Lung (tissue), 11 donors: ENCODE measurements at regions not wholly inside any gene's neighbourhood (a gene's known extent, or its start where the extent isn't known, plus 50 kb on each side); places are given as distances from the start of the nearest gene placed in this dataset.

Experiments used
- ATAC-seq: fragments of 200-7000 bp; cut with Tn5 transposase; one replicate; pipeline ENCODE4 v1.9.1; 2020; ENCODE audit warnings: moderate number of reproducible peaks; ENCODE audit not compliant: insufficient read depth, low FRiP score
- DNase-seq, 3 donors: peaks; one replicate each; pipeline ENCODE4 v3.0.0-alpha.2; 2013 to 2017
- H3K27ac ChIP-seq, 2 donors: one replicate each; pipeline ENCODE4 v1.5.1; 2013; ENCODE audit warnings: mild to moderate bottlenecking in 2 of 2, moderate library complexity in 2 of 2, control low read depth in 1 of 2, inconsistent platforms in 1 of 2, low read depth in 1 of 2, low read length in 1 of 2
- H3K27me3 ChIP-seq, 3 donors: one replicate each; pipeline ENCODE4 v1.5.1; 2013; ENCODE audit warnings: low read length in 2 of 3; ENCODE audit not compliant: control insufficient read depth in 3 of 3, insufficient read depth in 3 of 3
- H3K36me3 ChIP-seq, 4 donors: one replicate each; pipeline ENCODE4 v1.5.1; 2013; ENCODE audit warnings: low read length in 4 of 4, mild to moderate bottlenecking in 1 of 4, moderate library complexity in 1 of 4; ENCODE audit not compliant: control insufficient read depth in 4 of 4, insufficient read depth in 4 of 4
- H3K4me1 ChIP-seq, 5 donors: one replicate each; pipeline ENCODE4 v1.5.1; 2013; ENCODE audit warnings: low read length in 5 of 5, mild to moderate bottlenecking in 2 of 5, moderate library complexity in 1 of 5; ENCODE audit not compliant: control insufficient read depth in 5 of 5, insufficient read depth in 5 of 5
- H3K4me3 ChIP-seq: one replicate; pipeline ENCODE4 v1.5.1; 2013; ENCODE audit warnings: mild to moderate bottlenecking, control low read depth, moderate library complexity
- H3K9ac ChIP-seq, 2 donors: one replicate each; pipeline ENCODE4 v1.5.1; 2013; ENCODE audit warnings: low read length in 2 of 2, control low read depth in 1 of 2; ENCODE audit not compliant: insufficient read depth in 1 of 2
- H3K9me3 ChIP-seq, 4 donors: one replicate each; pipeline ENCODE4 v1.5.1; 2013; ENCODE audit warnings: low read length in 3 of 4, mild to moderate bottlenecking in 1 of 4, moderate library complexity in 1 of 4; ENCODE audit not compliant: control insufficient read depth in 4 of 4, insufficient read depth in 3 of 4
- WGBS, 2 donors: extraction: QIAGEN DNeasy Blood & Tissue Kit; methylation state at CpG; one replicate each; pipeline ENCODE4 v1.1.7; 2013; 5-methylcytosine and 5-hydroxymethylcytosine counted together
- TF ChIP-seq, protein P1 (sequence below): IDR thresholded peaks from 2 replicates; pipeline ENCODE4 v1.5.1; 2012; ENCODE audit warnings: mild to moderate bottlenecking; ENCODE audit errors: control extremely low read depth, extremely low read depth
- donor health status: control.
- donor health status: control.
- donor health status: Bipolar disorder and iron deficiency.
- donor health status: healthy.
- donor health status: DM: yes; HTN: yes; CAD: no.

DNA sequence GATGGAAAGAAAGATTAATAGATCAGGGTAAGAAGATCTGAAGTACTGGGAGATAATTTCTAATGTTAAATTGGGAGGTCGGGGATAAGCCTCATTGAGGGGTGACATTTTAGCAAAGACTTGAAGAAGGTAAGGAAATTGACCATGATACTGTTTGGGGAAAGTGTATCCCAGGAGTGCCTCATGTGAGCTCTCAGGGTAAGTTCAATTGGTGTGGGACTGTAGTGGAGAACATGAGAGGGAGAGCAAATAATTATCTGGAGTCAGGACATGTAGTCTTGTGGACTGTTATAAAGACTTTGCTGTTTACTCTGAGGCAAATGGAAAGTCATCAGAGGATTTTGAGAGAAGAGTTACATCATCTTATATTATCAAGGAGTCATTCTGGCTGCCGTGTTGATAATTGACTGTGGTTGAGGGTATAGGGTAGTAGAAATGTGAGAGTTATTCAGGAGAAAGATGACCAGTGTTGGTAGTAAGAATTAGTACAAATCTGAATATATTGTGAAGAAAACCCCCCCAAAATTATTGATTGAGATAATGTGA is 624.4 kb downstream of the ADCYAP1 start:
- TF ChIP-seq, protein P1, sequence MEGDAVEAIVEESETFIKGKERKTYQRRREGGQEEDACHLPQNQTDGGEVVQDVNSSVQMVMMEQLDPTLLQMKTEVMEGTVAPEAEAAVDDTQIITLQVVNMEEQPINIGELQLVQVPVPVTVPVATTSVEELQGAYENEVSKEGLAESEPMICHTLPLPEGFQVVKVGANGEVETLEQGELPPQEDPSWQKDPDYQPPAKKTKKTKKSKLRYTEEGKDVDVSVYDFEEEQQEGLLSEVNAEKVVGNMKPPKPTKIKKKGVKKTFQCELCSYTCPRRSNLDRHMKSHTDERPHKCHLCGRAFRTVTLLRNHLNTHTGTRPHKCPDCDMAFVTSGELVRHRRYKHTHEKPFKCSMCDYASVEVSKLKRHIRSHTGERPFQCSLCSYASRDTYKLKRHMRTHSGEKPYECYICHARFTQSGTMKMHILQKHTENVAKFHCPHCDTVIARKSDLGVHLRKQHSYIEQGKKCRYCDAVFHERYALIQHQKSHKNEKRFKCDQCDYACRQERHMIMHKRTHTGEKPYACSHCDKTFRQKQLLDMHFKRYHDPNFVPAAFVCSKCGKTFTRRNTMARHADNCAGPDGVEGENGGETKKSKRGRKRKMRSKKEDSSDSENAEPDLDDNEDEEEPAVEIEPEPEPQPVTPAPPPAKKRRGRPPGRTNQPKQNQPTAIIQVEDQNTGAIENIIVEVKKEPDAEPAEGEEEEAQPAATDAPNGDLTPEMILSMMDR: no peak
- 52 to 77% methylated on average over 2 of the region's 2 CpGs for WGBS, 2 donors
- Histone ChIP-seq H3K9me3 (no peaks in the 10 kb centered on the region), H3K4me1 (no peaks in the 10 kb centered on the region), H3K27ac (no peak overlapping the region), H3K36me3 (no peaks in the 10 kb centered on the region), H3K9ac (no peak overlapping the region), H3K27me3 (peaks cover 0 to 4% (median 0%) of the 10 kb centered on the region in 3 donors), H3K4me3 (no peak overlapping the region)
- no peak for DNase-seq
- ATAC-seq: no peak

DNA sequence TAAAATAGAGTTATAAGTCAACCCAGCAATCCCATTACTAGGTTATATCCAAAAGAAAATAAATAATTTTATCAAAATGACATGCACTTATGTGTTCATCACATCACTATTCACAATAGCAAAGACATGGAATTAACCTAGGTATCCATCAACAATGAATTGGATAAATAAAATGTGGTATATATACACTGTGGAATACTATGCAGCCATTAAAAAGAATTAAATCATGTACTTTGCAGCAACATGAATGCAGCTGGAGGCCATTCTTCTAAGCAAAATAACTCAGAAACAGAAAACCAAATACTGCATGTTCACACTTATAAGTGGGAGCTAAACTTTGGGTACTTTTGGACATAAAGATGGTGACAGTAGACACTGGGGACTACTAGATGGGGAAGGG is 626.0 kb downstream of the ADCYAP1 start:
- TF ChIP-seq, protein P1: no peak
- DNase-seq (no peak), ATAC-seq (no peak)
- Histone ChIP-seq H3K4me1 (no peaks in the 10 kb centered on the region), H3K36me3 (no peaks in the 10 kb centered on the region), H3K27ac (no peak overlapping the region), H3K9me3 (no peaks in the 10 kb centered on the region), H3K9ac (no peak overlapping the region), H3K27me3 (peaks cover 0 to 4% (median 0%) of the 10 kb centered on the region in 3 donors), H3K4me3 (no peak overlapping the region)

DNA sequence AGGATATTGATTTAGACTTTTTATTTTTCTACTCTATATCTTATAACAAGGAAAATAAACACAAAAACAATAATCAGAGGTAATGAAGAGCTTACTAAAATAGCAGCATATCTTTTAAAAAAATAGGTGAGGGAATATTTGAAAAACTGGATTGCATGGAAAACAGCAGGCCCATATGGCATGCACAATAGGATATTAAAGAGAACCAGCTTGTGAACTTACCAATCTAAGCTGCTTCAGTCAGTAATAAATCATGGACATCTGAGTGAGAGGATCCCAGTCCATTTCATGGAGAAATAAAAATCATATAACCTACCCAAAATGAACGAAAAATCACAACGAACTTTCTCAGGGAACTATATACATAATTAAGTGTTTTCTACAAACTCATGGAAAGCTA is 634.6 kb downstream of the ADCYAP1 start:
- ATAC-seq (no peak), DNase-seq (no peak)
- Histone ChIP-seq H3K9ac (no peak overlapping the region), H3K27me3 (no peaks in the 10 kb centered on the region), H3K4me3 (no peak overlapping the region), H3K36me3 (no peaks in the 10 kb centered on the region), H3K9me3 (peaks cover 0 to 2% (median 0%) of the 10 kb centered on the region in 4 donors), H3K4me1 (no peaks in the 10 kb centered on the region), H3K27ac (no peak overlapping the region)
- 87 to 92% methylated on average over 2 of the region's 2 CpGs for WGBS, 2 donors
- TF ChIP-seq, protein P1: no peak

DNA sequence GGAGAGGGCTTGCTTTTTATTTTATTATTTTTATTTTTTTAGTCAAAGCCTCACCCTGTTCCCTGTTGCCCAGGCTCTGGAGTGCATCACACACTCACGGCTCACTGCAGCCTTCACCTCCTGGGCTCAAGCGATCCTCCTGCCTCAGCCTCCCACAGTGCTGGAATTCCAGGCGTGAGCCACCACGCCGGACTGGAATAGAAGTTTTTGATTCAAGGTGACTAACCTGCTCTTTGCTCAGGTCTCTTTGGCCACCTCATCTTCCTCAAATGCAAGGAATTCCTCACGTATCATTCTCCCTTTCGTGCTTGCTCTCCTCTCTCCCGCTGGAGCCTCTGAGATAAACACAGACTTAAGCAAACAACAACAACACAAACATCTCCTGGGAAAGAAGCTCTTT is 636.8 kb downstream of the ADCYAP1 start:
- no peaks in the 10 kb centered on the region for H3K27me3 ChIP-seq
- 85 to 90% methylated on average over 8 of the region's 8 CpGs for WGBS, 2 donors
- no peak overlapping the region for H3K27ac ChIP-seq
- TF ChIP-seq, protein P1: no peak
- no peak for ATAC-seq
- no peak overlapping the region for H3K4me3 ChIP-seq
- no peaks in the 10 kb centered on the region for H3K4me1 ChIP-seq
- H3K9ac ChIP-seq: no peak overlapping the region
- DNase-seq: no peak
- H3K9me3 ChIP-seq: peaks cover 0 to 2% (median 0%) of the 10 kb centered on the region in 4 donors
- H3K36me3 ChIP-seq: no peaks in the 10 kb centered on the region
